ENCODE measurements at regions not wholly inside any gene's neighbourhood (a gene's known extent, or its start where the extent isn't known, plus 50 kb on each side); places are given as distances from the start of the nearest gene placed in this dataset.

DNA sequence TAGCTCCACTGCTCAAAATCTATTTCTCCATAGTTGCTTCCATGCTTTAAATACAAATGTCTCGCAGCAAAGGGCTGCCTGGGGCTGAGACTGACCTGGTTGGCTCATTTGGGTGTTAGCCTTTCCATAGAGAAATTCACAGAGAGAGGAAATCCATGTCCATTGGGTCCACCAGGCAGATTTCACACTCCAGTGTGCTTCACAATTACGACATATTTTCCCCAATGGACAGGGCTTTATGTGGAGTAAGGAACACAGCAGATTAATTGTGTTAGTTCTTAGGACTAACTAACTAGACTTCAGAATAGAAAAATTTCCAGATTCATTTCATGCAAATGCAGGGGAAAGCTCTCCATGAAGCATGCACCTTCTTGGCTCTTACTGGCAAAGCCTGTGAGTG lies 180.7 kb downstream of the FBXO15 start:
- Mint-ChIP-seq H3K27me3 (no peaks in the 10 kb centered on the region), H3K9me3 (no peaks in the 10 kb centered on the region), H3K27ac (no peak overlapping the region), H3K36me3 (no peaks in the 10 kb centered on the region), H3K4me1 (ENCODE audit: unreplicated experiment) (no peaks in the 10 kb centered on the region), H3K4me3 (no peak overlapping the region)
- TF ChIP-seq, protein P1, sequence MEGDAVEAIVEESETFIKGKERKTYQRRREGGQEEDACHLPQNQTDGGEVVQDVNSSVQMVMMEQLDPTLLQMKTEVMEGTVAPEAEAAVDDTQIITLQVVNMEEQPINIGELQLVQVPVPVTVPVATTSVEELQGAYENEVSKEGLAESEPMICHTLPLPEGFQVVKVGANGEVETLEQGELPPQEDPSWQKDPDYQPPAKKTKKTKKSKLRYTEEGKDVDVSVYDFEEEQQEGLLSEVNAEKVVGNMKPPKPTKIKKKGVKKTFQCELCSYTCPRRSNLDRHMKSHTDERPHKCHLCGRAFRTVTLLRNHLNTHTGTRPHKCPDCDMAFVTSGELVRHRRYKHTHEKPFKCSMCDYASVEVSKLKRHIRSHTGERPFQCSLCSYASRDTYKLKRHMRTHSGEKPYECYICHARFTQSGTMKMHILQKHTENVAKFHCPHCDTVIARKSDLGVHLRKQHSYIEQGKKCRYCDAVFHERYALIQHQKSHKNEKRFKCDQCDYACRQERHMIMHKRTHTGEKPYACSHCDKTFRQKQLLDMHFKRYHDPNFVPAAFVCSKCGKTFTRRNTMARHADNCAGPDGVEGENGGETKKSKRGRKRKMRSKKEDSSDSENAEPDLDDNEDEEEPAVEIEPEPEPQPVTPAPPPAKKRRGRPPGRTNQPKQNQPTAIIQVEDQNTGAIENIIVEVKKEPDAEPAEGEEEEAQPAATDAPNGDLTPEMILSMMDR (conservative IDR thresholded peaks at IDR 0.05): no peak
- DNase-seq (ENCODE audit: extremely low spot score, unreplicated experiment): no peak

DNA sequence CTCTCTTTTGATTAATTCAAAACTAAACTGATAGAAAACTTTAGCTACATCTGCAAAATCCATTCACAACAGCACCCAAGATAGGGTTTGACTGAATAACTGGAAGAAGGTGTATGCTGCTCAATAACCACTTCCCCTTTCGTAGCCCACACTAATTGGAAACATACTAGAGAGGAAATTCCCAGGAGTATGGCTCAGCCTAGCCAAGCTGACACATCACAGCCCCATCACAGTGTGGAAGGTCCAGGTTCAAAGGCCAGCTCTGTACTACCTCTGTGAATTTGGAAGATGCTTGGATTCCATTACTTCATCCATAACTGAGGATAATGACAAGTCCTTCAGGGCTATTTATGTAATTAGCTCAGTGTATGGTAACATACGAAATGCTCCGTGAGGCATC lies 185.4 kb downstream of the FBXO15 start:
- no peaks in the 10 kb centered on the region for H3K9me3 Mint-ChIP-seq
- no peak overlapping the region for H3K27ac Mint-ChIP-seq
- peaks cover 8% of the 10 kb centered on the region for H3K27me3 Mint-ChIP-seq
- no peaks in the 10 kb centered on the region for H3K36me3 Mint-ChIP-seq
- H3K4me3 Mint-ChIP-seq: no peak overlapping the region
- TF ChIP-seq, protein P1 (conservative IDR thresholded peaks at IDR 0.05): no peak
- H3K4me1 Mint-ChIP-seq (ENCODE audit: unreplicated experiment): no peaks in the 10 kb centered on the region
- no peak for DNase-seq (ENCODE audit: extremely low spot score, unreplicated experiment)

DNA sequence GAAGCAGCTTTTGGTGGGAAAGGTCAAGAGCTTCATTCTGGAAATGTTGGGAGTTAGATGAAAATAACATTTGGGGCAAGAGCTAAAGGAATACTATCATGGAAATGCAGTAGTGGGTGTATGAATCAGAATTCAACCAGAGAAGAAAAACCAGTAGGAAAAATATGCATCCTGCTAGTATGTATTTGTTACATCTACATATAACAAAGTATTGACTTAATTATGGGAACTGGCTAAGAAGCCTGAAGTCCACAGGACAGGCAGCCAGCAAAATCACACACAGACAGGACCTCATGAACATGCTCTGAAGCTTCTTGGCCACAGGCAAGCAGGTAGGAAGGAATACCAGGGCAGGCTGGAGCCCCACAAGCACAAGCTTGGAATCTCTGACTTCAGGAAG lies 185.8 kb downstream of the FBXO15 start:
- H3K27me3 Mint-ChIP-seq: peaks cover 8% of the 10 kb centered on the region
- H3K4me3 Mint-ChIP-seq: no peak overlapping the region
- TF ChIP-seq, protein P1 (conservative IDR thresholded peaks at IDR 0.05): no peak
- no peaks in the 10 kb centered on the region for H3K4me1 Mint-ChIP-seq (ENCODE audit: unreplicated experiment)
- H3K36me3 Mint-ChIP-seq: no peaks in the 10 kb centered on the region
- H3K9me3 Mint-ChIP-seq: no peaks in the 10 kb centered on the region
- no peak overlapping the region for H3K27ac Mint-ChIP-seq
- DNase-seq (ENCODE audit: extremely low spot score, unreplicated experiment): no peak

DNA sequence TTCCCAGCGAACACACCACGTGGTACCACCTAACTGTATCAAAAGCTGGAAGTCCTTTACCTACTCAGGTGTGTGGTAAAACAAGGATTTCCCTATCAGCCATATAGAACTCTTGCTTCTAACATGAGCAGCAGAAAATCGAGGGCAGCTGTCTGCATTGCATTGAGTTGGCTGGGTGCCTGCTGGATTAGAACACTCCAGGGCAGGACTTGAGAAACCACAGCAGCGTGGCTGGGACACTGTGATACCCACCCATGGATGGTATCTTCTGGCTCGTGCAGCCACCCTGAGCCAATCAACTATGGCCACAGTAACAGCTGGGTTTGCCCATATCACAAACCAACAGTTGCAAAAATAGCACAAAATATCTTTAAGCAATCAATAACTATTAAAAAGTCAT lies 188.3 kb downstream of the FBXO15 start:
- DNase-seq (ENCODE audit: extremely low spot score, unreplicated experiment): no peak
- no peaks in the 10 kb centered on the region for H3K4me1 Mint-ChIP-seq (ENCODE audit: unreplicated experiment)
- no peaks in the 10 kb centered on the region for H3K9me3 Mint-ChIP-seq
- H3K27ac Mint-ChIP-seq: no peak overlapping the region
- TF ChIP-seq, protein P1 (conservative IDR thresholded peaks at IDR 0.05): no peak
- no peak overlapping the region for H3K4me3 Mint-ChIP-seq
- no peaks in the 10 kb centered on the region for H3K36me3 Mint-ChIP-seq
- peaks cover 17% of the 10 kb centered on the region for H3K27me3 Mint-ChIP-seq

DNA sequence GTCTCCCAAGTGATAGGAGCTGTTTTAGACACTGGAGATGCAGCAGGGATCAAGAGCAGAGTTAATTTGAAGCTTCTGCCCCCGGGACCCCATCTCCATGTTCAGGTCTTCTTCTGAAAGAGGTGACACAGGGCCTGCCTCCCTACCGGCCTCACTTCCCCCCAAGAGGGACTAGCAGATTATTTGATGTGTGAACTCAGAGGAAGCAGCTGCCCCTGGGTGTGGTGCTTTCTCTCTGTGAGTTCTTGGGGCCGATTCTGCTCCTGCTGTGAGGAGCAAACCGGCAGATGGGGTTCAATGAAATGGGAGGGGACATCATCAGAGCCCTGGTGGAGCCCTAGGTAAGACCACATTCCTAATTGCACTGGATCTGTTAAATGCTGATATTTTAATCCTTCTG lies 193.4 kb downstream of the FBXO15 start:
- DNase-seq (ENCODE audit: extremely low spot score, unreplicated experiment): no peak
- Mint-ChIP-seq H3K27me3 (peaks cover 15% of the 10 kb centered on the region), H3K4me1 (ENCODE audit: unreplicated experiment) (no peaks in the 10 kb centered on the region), H3K9me3 (no peaks in the 10 kb centered on the region), H3K36me3 (no peaks in the 10 kb centered on the region), H3K4me3 (no peak overlapping the region), H3K27ac (no peak overlapping the region)
- TF ChIP-seq, protein P1 (conservative IDR thresholded peaks at IDR 0.05): no peak

DNA sequence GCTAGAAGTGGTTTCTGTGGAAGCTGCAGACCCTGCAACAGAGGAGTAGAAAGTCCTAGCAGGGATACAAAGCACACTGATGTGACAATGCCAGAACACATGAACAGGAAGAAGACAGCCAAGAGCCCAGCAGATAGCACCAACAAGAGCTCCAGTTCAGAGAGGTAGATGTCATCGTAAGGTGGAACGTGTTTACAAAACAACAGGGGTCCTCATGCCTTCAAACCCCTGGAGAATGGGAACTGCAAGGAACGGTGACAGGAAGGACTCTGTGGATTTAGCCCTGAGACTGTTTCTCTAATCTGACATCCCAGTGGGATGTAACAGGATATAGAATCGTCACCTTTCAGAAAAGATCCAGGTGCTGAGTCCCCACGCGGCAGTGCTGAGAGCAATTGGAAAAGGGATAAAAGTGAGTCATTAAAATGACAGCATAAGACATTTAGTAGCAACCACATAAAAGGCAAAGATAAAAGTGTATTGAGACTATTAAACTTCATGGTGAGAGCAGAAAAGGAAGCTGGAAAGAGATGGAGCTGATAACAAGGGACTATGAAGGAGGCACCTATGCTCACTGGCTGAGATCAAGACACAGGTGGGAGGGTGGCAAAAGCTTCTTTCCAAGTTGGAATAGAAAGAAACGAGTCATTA lies 195.2 kb downstream of the FBXO15 start:
- H3K4me3 Mint-ChIP-seq: no peak overlapping the region
- peaks cover 10% of the 10 kb centered on the region for H3K27me3 Mint-ChIP-seq
- no peak for DNase-seq (ENCODE audit: extremely low spot score, unreplicated experiment)
- H3K4me1 Mint-ChIP-seq (ENCODE audit: unreplicated experiment): peaks cover 13% of the 10 kb centered on the region
- H3K9me3 Mint-ChIP-seq: peaks cover 9% of the 10 kb centered on the region
- H3K27ac Mint-ChIP-seq: no peak overlapping the region
- TF ChIP-seq, protein P1 (conservative IDR thresholded peaks at IDR 0.05): no peak
- H3K36me3 Mint-ChIP-seq: no peaks in the 10 kb centered on the region

Measured in type B pancreatic cell (in vitro differentiated cells).